Posterior vena cava (tissue), 2 donors: ENCODE measurements at regions not wholly inside any gene's neighbourhood (a gene's known extent, or its start where the extent isn't known, plus 50 kb on each side); places are given as distances from the start of the nearest gene placed in this dataset.

ENCODE experiments used
- DNase-seq: peaks from one replicate; pipeline ENCODE4 v3.0.0-alpha.2; 2020; ENCODE audit warnings: low spot score
- intact Hi-C, 2 donors: fragments of 100-400 bp; cut with DNase I; formaldehyde crosslinking; loops; one replicate each; pipeline versions ENCODE4 v1.14.1 to v1.14.2; 2022 to 2023
- donor health status: DM: yes; HTN: yes; CAD: no.
- donor health status: DM: yes; HTN: yes; CAD: no.

DNA sequence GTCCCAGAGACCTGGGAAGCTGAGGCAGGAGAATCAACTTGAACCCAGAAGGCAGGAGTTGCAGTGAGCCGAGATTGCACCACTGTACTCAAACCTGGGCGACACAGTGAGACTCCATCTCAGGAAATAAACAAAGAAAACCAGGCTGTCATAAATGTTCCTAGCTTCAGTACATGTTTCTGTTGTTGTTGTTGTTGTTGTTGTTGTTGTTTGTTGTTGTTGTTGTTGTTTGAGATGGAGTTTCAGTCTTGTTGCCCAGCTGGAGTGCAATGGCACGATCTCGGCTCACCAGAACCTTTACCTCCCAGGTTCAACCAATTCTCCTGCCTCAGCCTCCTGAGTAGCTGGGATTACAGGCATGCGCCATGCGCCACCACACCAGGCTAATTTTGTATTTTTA, 452.5 kb downstream of the HS3ST3B1 start:
- intact Hi-C loops = no loop called here
- no peak for DNase-seq

DNA sequence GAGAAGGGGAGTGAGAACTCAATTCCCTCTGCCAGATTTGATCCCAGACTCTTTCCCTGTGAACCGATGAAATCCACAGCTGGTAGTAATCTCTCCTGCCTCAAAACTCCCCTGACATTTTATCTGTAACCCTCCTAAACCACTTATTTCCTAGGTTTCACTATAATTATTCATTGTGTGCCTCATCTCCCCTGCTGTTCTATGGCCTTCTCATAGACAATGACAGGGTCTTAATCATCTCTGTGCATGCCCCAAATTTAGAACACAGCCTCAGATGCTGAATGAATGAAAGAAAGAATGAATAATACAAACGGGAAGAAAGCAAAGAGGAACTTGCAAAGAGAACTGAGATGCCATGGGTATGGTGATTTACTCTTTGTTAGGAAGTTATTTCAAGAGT, 451.1 kb downstream of the HS3ST3B1 start:
- intact Hi-C loops = no loop called here
- no peak for DNase-seq

- DNase-seq = no peak
- intact Hi-C loops = no loop called here
Measured at GRCh38 chr17:14750866-14751265, 450.0 kb downstream of the HS3ST3B1 start.

- intact Hi-C loops = no loop called here
- no peak for DNase-seq
Measured at GRCh38 chr17:14749269-14749668, 448.4 kb downstream of the HS3ST3B1 start.

DNA sequence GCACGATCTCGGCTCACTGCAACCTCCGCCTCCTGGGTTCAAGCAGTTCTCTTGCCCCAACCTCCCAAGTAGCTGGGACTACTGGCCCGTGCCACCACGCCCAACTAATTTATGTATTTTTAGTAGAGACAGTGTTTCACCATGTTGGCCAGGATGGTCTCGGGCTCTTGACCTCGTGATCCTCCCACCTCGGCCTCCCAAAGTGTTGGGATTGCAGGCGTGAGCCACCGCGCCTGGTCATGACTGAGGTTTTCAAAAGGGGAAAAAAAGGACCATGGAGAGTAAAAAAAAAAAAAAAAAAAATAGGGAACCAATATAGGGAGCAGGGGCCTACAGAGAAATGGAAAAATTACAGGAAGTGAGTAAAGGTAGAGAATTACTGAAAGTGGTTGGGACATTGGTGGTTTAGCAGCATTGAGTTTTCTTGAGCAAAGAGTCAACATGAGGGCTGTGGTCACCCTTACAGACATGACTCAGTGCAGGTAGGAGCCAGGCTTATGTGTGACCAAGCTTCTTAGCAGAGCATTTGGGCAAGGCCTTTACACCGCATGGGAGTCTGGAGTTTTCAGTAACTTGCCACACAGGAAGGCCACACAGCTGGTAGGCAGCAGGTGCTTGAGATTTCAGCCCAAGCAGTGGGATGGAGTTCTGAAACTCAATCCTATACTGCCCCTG, 447.3 kb downstream of the HS3ST3B1 start:
- intact Hi-C loops = no loop called here
- no peak for DNase-seq

DNA sequence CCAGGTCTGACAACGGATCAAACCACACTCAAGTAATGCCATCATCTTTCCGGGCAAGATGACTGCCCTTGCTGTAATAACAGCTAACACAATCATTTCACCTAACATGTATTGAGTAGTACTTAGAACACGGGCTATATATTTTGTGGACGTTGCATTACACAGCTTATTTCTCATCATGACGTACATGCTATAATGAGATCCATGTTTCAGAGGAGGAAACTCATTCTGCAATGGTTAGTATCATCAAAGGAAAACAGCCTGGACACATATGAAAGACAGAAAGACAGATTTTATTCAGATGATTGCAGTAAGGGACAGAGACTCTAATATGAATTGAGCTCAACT, 446.7 kb downstream of the HS3ST3B1 start:
- DNase-seq = no peak
- intact Hi-C loops = no loop called here

DNA sequence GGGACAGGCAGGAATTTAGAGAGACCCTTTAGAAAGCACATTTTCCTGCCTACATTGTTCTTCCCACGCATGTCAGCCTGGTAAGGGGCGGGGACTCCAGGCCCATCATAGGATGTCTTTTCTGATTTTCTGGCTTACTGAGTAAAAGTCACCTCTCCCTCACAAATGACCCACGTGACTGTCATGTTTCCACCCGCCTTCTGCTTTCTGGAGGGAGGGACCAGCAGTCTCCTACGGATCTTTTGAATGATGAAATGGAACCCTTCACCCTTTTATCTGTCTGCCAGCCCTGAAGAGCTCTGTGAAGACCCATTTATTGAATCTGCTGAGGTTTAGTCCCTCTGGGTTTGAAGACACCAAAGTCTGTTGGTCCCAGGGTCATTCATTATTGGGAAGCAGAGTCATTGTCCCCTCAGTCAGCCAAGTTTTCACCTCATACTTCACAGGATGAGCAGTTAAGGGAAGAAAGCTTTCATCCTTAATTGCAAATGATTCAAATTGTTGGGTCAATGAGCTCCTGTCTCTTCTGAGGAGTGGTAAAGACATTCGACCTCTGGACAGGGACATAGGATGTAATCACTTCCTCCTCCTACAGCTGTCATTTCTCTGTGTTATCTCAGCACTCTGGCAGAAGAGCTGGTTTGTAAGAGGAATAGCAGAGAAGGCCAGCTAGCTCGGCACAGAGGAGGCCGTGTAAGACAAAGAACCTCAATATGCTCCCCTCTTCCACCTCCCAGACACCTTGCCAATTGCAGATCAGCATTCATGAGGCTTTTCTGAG, 446.1 kb downstream of the HS3ST3B1 start:
- no peak for DNase-seq
- intact Hi-C loops = no loop called here

- intact Hi-C loops = no loop called here
- DNase-seq = no peak
Measured at GRCh38 chr17:14745541-14745940, 444.7 kb downstream of the HS3ST3B1 start.

- no peak for DNase-seq
- intact Hi-C loops = no loop called here
Measured at GRCh38 chr17:14744761-14745473, 444.0 kb downstream of the HS3ST3B1 start.

- no peak for DNase-seq
- intact Hi-C loops = no loop called here
Measured at GRCh38 chr17:14741491-14741890, 440.6 kb downstream of the HS3ST3B1 start.

GRCh38 chr17:14739656-14740431, 439.0 kb downstream of the HS3ST3B1 start:
- intact Hi-C loops = no loop called here
- DNase-seq = no peak

- DNase-seq = no peak
- intact Hi-C loops = no loop called here
Measured at GRCh38 chr17:14738652-14738988, 437.7 kb downstream of the HS3ST3B1 start.

GRCh38 chr17:14737984-14738651, 437.2 kb downstream of the HS3ST3B1 start:
- DNase-seq = peak; percentile 88
- intact Hi-C loops = no loop called here

DNA sequence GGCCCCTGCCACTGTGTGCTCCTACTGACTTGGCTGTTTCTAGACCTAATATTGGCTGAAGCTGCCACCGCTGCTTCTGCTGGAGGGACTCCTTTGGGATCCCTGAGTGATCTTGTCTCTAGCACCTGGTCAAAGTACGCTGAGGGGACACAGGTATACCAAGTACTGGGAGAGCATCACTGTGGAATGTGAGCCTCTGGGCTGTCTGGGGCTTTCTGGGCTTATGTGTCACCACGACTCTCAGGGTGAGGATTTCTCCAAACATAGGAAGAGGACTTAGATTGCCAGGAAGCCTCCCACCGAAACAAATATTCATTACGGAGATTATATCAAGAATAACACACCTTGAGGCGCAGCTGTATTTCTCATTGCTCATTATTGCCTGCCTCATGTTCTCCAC, 435.8 kb downstream of the HS3ST3B1 start:
- intact Hi-C loops = no loop called here
- no peak for DNase-seq

GRCh38 chr17:14733376-14733775, 432.5 kb downstream of the HS3ST3B1 start:
- no peak for DNase-seq
- intact Hi-C loops = no loop called here

GRCh38 chr17:14732211-14732610, 431.3 kb downstream of the HS3ST3B1 start:
- DNase-seq = no peak
- intact Hi-C loops = no loop called here

- no peak for DNase-seq
- intact Hi-C loops = no loop called here
Measured at GRCh38 chr17:14731591-14731990, 430.7 kb downstream of the HS3ST3B1 start.

GRCh38 chr17:14730821-14731220, 429.9 kb downstream of the HS3ST3B1 start:
- no peak for DNase-seq
- intact Hi-C loops = no loop called here

- no peak for DNase-seq
- intact Hi-C loops = no loop called here
Measured at GRCh38 chr17:14725729-14726128, 424.8 kb downstream of the HS3ST3B1 start.
